IPS-15b (cell line): ENCODE measurements at regions not wholly inside any gene's neighbourhood (a gene's known extent, or its start where the extent isn't known, plus 50 kb on each side); places are given as distances from the start of the nearest gene placed in this dataset.

Experiments
- H3K27me3 ChIP-seq: one replicate; pipeline ENCODE4 v1.6.1; 2013; ENCODE audit warnings: low read length; ENCODE audit not compliant: control insufficient read depth, insufficient read depth
- H3K36me3 ChIP-seq: one replicate; pipeline ENCODE4 v1.6.1; 2013; ENCODE audit warnings: low read length; ENCODE audit not compliant: control insufficient read depth, insufficient read depth
- H3K4me1 ChIP-seq: one replicate; pipeline ENCODE4 v1.6.1; 2013; ENCODE audit warnings: mild to moderate bottlenecking, low read length; ENCODE audit not compliant: control insufficient read depth, insufficient read depth
- H3K4me3 ChIP-seq: one replicate; pipeline ENCODE4 v1.5.1; 2013; ENCODE audit warnings: low read depth, low read length
- H3K9ac ChIP-seq: one replicate; pipeline ENCODE4 v1.6.1; 2013; ENCODE audit warnings: low read depth, mild to moderate bottlenecking, low read length
- H3K9me3 ChIP-seq: one replicate; pipeline ENCODE4 v1.6.1; 2013; ENCODE audit warnings: mild to moderate bottlenecking, low read length; ENCODE audit not compliant: control insufficient read depth, insufficient read depth

DNA sequence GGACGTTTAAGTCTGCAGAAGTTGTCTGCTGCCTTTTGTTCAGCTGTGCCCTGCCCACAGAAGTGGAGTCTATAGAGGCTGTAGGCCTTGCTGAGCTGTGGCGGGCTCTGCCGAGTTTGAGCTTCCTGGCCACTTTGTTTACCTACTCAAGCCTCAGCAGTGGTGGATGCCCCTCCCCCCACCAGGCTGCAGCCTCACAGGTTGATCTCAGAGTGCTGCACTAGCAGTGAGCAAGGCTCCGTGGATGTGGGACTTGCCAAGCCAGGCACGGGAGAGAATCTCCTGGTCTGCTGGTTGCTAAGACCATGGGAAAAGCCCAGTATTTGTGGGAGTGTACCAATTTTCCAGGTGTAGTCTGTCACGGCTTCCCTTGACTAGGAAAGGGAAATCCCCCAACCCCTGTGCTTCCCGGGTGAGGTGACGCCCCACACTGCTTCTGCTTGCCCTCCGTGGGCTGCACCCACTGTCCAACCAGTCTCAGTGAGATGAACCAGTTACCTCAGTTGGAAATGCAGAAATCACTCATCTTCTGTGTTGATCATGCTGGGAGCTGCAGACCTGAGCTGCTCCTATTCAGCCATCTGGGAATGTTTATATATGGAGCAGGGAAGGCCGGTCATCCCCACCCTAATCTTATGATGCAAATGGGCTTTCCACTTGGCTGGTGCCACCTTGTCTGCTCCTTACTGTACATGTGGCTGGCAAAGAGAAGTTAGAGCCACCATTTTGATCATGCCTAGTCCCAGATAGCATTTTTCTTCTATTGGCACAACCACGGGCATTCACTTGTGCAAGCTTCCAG is 156.9 kb upstream of the ITGA6 start:
- no peaks in the 10 kb centered on the region for H3K27me3 ChIP-seq
- H3K9ac ChIP-seq = no peak overlapping the region
- H3K9me3 ChIP-seq = no peaks in the 10 kb centered on the region
- peaks cover 4% of the 10 kb centered on the region for H3K4me1 ChIP-seq
- no peak overlapping the region for H3K4me3 ChIP-seq
- H3K36me3 ChIP-seq = no peaks in the 10 kb centered on the region

DNA sequence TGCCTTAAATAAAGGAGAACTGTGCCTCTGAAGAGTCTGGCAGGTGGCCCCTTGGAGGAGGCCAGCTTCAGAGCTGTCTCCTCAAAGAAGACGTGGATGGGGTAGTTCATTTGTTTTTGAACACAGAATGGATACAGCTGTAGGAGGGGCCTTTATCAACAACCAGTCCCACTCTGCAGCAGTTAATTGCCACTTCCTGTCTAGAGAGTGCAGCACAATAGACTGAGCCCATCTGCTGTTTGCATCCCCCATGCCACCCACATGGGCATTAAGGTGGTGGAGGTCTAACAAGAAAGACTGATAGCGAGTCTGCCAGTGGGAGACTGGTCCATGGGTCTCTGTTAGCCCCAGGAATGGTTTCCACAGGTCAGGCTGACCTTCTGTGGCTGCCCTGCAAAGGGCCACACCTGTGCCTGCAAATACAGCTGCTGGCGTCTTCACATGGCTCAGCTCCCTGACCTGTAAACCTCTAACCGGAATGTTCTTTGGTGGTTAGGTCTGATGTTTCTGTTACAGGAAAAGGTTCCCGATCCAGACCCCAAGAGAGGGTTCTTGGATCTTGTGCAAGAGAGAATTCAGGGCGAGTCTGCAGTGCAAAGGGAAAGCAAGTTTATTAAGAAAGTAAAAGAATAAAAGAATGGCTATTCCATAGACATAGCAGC is 153.3 kb upstream of the ITGA6 start:
- Histone ChIP-seq H3K27me3 (no peaks in the 10 kb centered on the region), H3K4me3 (no peak overlapping the region), H3K36me3 (peaks cover 2% of the 10 kb centered on the region), H3K4me1 (peaks cover 4% of the 10 kb centered on the region), H3K9me3 (peaks cover 4% of the 10 kb centered on the region), H3K9ac (no peak overlapping the region)

DNA sequence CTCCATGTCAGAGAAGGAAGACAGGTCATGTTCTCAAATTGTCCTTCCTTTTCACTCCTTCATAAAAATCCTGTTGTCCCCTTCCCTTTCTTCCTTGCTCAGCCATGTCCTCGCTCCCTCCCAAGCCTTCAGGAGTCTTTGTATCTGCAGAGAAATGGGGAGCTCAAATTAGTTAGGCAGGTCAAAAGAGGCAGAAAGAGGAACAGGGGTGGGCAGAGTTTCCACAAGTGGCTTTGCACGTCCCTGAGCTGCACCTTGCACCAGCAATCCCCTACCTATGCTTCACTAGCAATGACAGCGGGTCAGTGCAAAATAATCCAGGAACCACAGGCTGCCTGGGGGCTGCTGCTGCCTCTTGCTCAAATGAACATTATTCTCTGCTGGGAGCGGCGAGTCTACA is 152.1 kb upstream of the ITGA6 start:
- Histone ChIP-seq H3K4me3 (no peak overlapping the region), H3K36me3 (peaks cover 2% of the 10 kb centered on the region), H3K9me3 (peaks cover 4% of the 10 kb centered on the region), H3K9ac (no peak overlapping the region), H3K4me1 (no peaks in the 10 kb centered on the region), H3K27me3 (no peaks in the 10 kb centered on the region)

DNA sequence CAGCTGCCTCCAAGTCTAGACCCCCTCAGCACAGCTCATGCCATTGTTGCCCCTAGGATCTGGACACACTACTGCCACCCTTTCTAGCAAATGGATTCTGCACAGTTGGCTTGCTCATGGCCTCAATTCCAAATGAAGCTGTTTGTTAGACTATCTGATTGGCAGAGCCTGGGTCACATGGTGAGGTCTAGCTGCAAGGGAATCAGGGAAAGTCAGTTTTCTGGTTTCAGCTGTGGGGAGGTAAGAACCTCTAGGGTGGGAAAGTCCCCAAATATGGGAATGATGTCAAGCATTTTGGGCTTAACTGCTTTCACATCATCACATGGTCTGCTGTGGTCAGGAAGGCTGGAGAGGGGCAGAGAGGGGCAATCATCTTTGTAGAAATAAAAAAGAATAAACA is 150.4 kb upstream of the ITGA6 start:
- H3K36me3 ChIP-seq = peaks cover 2% of the 10 kb centered on the region
- H3K27me3 ChIP-seq = no peaks in the 10 kb centered on the region
- no peak overlapping the region for H3K4me3 ChIP-seq
- no peaks in the 10 kb centered on the region for H3K4me1 ChIP-seq
- H3K9ac ChIP-seq = no peak overlapping the region
- H3K9me3 ChIP-seq = peaks cover 4% of the 10 kb centered on the region

DNA sequence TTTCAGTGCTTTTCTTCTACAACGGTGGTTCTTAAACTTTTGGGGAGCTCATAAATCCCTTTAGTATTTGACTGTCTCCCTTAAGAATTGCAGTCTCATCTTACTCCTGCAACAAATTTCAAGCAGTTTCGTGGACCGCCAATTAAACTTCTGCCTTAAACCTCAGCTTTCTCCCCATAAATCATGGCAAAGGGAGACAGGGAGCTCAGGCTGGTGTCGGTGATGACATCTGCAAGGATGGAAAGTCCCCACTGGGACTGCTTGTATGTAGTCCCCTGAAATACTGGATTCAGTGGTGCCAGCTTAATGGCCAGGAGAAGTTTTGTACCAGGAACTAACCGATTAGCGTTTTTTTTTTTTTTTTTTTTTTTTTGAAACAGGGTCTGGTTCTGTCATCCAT is 148.7 kb upstream of the ITGA6 start:
- no peak overlapping the region for H3K9ac ChIP-seq
- H3K9me3 ChIP-seq = peaks cover 4% of the 10 kb centered on the region
- no peaks in the 10 kb centered on the region for H3K27me3 ChIP-seq
- no peak overlapping the region for H3K4me3 ChIP-seq
- H3K4me1 ChIP-seq = no peaks in the 10 kb centered on the region
- peaks cover 2% of the 10 kb centered on the region for H3K36me3 ChIP-seq

DNA sequence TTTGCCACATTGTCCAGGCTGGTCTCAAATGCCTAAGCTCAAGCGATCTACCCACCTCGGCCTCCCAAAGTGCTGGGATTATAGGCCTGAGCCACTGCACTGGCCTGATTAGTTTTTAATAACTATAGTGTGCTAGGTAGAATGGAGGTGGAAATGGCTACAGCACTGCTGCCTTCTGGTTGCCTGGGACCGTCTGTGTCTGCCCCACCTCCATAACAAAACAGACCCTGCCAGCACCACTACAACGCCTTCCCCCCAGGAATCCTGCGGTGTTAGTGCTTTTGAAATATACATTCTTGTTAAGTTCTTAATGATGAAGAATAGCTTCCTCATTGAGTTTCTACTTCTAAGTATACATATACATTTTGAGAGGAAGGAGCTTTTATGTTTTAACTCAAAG is 148.2 kb upstream of the ITGA6 start:
- Histone ChIP-seq H3K27me3 (no peaks in the 10 kb centered on the region), H3K9me3 (peaks cover 4% of the 10 kb centered on the region), H3K4me3 (no peak overlapping the region), H3K4me1 (no peaks in the 10 kb centered on the region), H3K9ac (no peak overlapping the region), H3K36me3 (peaks cover 2% of the 10 kb centered on the region)

DNA sequence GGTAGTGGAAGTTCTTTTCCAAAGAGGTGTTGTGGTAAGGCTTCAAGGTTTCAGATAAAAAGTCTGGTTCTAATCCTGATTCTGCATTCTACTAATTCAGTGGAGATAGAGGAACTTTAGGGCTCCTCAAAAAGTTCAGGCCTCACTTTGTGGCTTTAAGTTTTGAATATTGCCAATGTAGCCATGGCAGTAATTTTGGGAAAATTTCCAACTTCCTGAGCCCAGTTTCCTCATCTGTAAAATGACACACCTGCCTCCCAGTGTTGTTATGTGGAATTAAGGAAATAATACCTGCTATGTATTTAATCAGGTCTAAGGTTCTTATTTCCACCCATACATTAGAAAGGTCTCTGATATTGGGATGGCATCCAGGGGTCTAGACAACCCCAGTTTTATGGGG is 147.6 kb upstream of the ITGA6 start:
- Histone ChIP-seq H3K9me3 (peaks cover 4% of the 10 kb centered on the region), H3K36me3 (peaks cover 2% of the 10 kb centered on the region), H3K4me3 (no peak overlapping the region), H3K4me1 (no peaks in the 10 kb centered on the region), H3K27me3 (no peaks in the 10 kb centered on the region), H3K9ac (no peak overlapping the region)

DNA sequence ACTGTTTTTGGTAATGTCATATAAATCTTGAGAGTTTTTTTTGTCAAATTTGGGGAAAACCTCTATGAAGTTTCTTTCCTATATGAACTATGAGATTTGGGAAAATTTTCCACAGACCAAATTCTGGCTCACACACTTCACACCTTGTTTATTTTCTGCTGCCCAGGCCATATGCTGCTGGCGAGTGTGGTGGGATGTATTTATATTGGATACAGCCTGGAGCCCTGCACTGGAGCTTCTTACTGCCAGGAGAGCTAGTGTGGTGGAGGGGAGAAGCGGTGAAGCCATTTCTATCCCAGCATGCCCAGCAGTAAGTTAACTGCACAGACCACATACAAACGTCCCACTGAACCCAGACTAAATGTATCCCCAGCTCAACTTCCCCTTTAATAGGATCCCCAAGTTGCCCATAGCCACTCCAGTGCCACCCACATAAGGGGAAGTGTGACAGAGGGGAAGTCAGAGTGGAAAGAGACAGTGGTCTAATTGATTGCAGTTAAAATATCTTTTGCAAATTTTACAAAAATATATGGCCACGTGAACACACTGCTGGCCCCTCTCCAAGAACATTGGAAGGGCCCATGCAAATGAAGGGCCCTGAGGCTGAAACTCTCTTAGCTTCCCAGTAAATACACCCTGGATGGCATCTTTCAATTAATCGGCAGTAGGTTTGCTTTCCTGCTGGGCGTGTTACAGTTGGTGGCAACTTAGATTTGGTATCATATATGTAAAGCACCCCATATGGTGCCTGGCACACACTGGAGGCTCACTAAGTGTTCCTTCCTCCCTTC is 146.6 kb upstream of the ITGA6 start:
- H3K4me3 ChIP-seq = no peak overlapping the region
- peaks cover 9% of the 10 kb centered on the region for H3K4me1 ChIP-seq
- no peak overlapping the region for H3K9ac ChIP-seq

DNA sequence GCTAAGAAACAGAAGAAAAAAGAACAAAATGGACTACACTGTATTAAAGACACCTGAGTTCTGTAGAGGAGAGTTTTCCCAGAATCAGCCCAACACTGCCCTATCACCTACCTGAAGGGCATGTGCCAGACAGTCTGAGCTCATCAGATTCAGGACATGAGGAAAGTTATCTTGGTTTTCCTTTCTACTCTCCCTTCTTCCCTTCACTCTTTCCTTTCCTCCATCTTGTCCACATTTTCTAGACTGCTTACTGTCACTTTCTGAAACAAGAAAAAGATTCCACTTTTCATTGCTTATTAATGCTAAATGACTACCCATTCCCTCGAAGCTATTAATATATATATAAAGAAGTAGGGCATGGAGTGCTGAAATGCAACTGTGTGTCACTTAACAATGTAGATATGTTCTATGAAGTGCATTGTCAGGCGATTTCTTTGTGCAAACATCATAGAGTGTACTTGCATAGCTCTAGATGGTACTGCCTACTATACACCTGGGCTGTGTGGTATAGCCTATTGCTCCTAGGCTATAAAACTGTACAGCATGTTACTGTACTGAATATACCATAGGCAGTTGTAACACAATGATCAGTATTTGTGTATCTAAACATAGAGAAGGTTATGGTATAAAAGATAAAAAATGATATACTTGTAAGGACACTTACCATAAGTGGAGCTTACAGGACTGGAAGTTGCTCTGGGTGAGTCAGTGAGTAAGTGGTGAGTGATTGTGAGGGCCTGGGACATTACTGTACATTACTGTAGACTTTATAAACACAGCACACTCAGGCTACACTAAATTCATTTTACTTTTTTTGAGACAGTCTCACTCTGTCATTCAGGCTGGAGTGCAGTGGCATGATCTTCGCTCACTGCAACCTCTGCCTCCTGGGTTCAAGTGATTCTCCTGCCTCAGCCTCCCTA is 145.5 kb upstream of the ITGA6 start:
- no peak overlapping the region for H3K9ac ChIP-seq
- peaks cover under 1% of the 10 kb centered on the region for H3K36me3 ChIP-seq
- H3K4me3 ChIP-seq = no peak overlapping the region
- peaks cover 10% of the 10 kb centered on the region for H3K4me1 ChIP-seq
- no peaks in the 10 kb centered on the region for H3K27me3 ChIP-seq
- peaks cover 4% of the 10 kb centered on the region for H3K9me3 ChIP-seq

More for the DNA sequence above, 146.6 kb upstream of the ITGA6 start:
- peaks cover 4% of the 10 kb centered on the region for H3K9me3 ChIP-seq
- peaks cover 2% of the 10 kb centered on the region for H3K36me3 ChIP-seq
- H3K27me3 ChIP-seq = no peaks in the 10 kb centered on the region

DNA sequence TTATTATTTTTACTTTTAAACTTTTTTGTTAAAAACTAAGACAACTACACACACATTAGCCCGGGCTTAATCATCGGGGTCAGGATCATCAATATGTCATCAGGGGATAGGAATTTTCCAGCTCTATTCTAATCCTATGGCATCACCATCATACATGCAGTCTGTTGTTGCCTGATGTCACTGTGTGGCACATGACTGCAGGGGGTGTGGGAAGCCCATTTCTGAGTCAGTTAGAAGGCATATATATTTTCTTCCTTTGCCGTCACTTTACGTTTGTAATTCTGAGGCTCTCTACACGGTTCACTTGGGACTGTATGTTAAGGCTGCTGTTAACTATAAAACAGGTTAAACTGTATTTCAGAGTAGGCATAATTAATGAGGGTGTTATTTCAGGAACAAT is 144.4 kb upstream of the ITGA6 start:
- Histone ChIP-seq H3K4me3 (no peak overlapping the region), H3K36me3 (no peaks in the 10 kb centered on the region), H3K9ac (no peak overlapping the region), H3K4me1 (peaks cover 10% of the 10 kb centered on the region), H3K27me3 (no peaks in the 10 kb centered on the region), H3K9me3 (no peaks in the 10 kb centered on the region)

DNA sequence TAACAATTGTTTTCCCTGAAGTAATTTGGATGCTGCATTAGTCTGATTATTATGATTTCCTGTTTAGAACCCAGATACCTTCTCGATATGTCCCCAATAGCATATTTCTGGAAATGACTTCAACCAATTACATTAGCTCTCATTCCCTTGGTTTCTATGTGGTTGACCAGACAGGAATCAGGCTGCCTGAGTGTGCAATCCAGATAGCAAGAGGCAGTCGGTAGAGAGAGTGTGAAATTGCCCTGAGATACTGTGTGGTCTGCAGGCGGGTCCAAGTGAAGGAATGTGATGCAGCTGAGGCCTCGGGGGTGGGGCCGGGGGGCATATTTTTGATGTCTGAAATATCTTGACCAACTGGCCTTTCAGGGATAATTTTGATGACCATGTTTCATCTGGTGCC is 143.9 kb upstream of the ITGA6 start:
- Histone ChIP-seq H3K27me3 (no peaks in the 10 kb centered on the region), H3K36me3 (no peaks in the 10 kb centered on the region), H3K4me3 (no peak overlapping the region), H3K4me1 (peaks cover 10% of the 10 kb centered on the region), H3K9ac (no peak overlapping the region), H3K9me3 (no peaks in the 10 kb centered on the region)
